Esophagus squamous epithelium (tissue), 4 donors: ENCODE measurements at regions not wholly inside any gene's neighbourhood (a gene's known extent, or its start where the extent isn't known, plus 50 kb on each side); places are given as distances from the start of the nearest gene placed in this dataset.

Experiments used
- CTCF ChIP-seq, 6 experiments: fragments of 450-650 bp in 4 of 6; fragments of 200-600 bp in 2 of 6; sonication (generic) in 2 of 6; IDR thresholded peaks; one replicate each; pipeline ENCODE4 v1.5.1; 2016 to 2019; ENCODE audit warnings: antibody characterized with exemption in 6 of 6, mild to moderate bottlenecking in 4 of 6, moderate library complexity in 4 of 6
- POLR2A ChIP-seq, 4 donors: fragments of 450-650 bp; IDR thresholded peaks; one replicate each; pipeline ENCODE4 v1.6.1; 2017; ENCODE audit warnings: antibody characterized with exemption in 4 of 4, mild to moderate bottlenecking in 4 of 4, moderate library complexity in 3 of 4

GRCh38 chr13:86684402-86684801 lies 885.2 kb upstream of the SLITRK6 start:
- no peak for TF ChIP-seq CTCF (IDR thresholded peaks at IDR 0.05)
- TF ChIP-seq POLR2A (IDR thresholded peaks at IDR 0.05) = no peak
